ENCODE measurements at regions not wholly inside any gene's neighbourhood (a gene's known extent, or its start where the extent isn't known, plus 50 kb on each side); places are given as distances from the start of the nearest gene placed in this dataset.

DNA sequence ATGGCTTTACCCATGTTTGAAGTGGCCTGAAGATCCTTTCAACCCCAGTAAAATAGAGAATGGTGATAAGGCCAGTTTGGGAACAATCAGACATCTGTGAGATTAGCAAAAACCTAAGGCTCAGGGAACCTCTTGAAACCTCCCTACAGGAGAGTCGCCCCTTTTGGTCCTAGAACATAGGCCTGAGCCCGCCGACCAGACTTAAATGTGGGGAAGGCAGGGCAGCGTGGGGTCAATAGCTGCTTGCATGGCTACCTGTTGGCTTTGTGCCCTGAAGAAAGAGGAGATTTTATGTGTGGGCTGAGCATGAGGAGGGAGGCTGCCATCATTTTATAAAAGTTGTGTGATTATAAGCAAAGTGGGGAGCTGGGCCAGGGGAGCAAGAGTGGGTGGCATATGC, 97.6 kb upstream of the TBX20 start:
- H3K9me3 Mint-ChIP-seq (ENCODE audit: unreplicated experiment): no peaks in the 10 kb centered on the region
- H4K20me1 ChIP-seq (ENCODE audit: insufficient read depth, low read length): no peaks in the 10 kb centered on the region
- peaks cover 9% of the 10 kb centered on the region for H3K4me1 Mint-ChIP-seq (ENCODE audit: low read depth, unreplicated experiment)
- no peaks in the 10 kb centered on the region for H3K36me3 ChIP-seq (ENCODE audit: insufficient read depth, low read length)
- H3K9ac ChIP-seq (ENCODE audit: low read length): no peak overlapping the region
- H2AFZ ChIP-seq (ENCODE audit: low read depth, low read length): no peak overlapping the region
- TF ChIP-seq CTCF (IDR thresholded peaks at IDR 0.05; ENCODE audit: insufficient read depth, low read depth, low read length): no peak
- no peak for TF ChIP-seq EZH2 (IDR thresholded peaks at IDR 0.05; ENCODE audit: insufficient read depth, low read length)
- H3K4me3 Mint-ChIP-seq (ENCODE audit: unreplicated experiment): no peak overlapping the region
- H3K27me3 ChIP-seq (ENCODE audit: insufficient read depth, low read length): no peaks in the 10 kb centered on the region
- no peak for FAIRE-seq
- no peak overlapping the region for H3K4me3 ChIP-seq (ENCODE audit: insufficient read depth, low read depth, low read length)
- no peaks in the 10 kb centered on the region for H3K9me3 ChIP-seq (ENCODE audit: insufficient read depth, low read depth, low read length)
- H3K4me1 ChIP-seq (ENCODE audit: insufficient read depth, low read length): no peaks in the 10 kb centered on the region
- no peak overlapping the region for H3K4me2 ChIP-seq (ENCODE audit: low read length)
- H3K27ac Mint-ChIP-seq (ENCODE audit: unreplicated experiment): no peak overlapping the region
- no peak for DNase-seq (ENCODE audit: low read depth)
- no peaks in the 10 kb centered on the region for H3K36me3 Mint-ChIP-seq (ENCODE audit: low read depth, unreplicated experiment)
- H3K27me3 Mint-ChIP-seq (ENCODE audit: low read depth, unreplicated experiment): peaks cover 14% of the 10 kb centered on the region
- no peak overlapping the region for H3K27ac ChIP-seq (ENCODE audit: low read depth, low read length)
- H3K79me2 ChIP-seq (ENCODE audit: insufficient read depth, low read length): no peaks in the 10 kb centered on the region

DNA sequence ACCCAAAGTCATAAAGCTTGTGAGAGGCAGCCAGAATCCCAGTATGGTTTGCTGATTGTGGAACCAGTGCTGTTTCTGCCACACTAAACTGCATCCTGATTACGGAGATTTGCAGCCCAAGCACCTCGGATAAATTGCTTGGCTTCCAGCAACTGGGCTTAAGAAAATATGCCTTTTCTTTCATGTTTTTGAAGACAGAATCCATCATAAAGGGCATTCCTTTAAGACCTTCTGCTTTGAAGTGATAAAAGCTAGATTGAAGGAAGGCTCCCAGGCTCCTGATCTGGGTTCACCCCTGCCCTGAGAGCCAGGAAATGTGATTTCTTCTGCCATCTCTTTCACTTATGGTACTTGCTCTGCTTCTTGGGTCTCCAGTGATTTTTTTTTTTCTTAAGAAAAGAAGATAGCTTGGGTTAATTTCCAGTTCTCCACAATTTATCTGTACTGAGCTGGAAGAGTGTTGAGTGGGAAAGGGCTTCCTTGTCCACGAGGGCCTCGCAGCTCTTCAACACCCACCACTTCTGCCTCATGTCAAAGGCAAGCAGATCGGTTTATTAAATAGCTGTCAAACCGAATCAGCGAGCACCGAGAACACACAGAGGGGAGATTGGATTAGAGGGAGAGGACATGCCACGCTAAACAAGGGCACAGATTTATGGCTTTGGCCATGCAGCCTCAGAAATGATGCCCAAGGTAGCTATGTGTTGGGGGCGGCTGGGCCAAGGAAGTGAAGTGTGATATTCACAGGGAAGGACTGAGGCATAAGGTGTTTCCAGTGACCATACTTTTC, 94.9 kb upstream of the TBX20 start:
- Mint-ChIP-seq H3K9me3 (ENCODE audit: unreplicated experiment) (no peaks in the 10 kb centered on the region), H3K4me3 (ENCODE audit: unreplicated experiment) (no peak overlapping the region), H3K27me3 (ENCODE audit: low read depth, unreplicated experiment) (peaks cover 14% of the 10 kb centered on the region), H3K27ac (ENCODE audit: unreplicated experiment) (no peak overlapping the region), H3K4me1 (ENCODE audit: low read depth, unreplicated experiment) (peaks cover 9% of the 10 kb centered on the region), H3K36me3 (ENCODE audit: low read depth, unreplicated experiment) (no peaks in the 10 kb centered on the region)
- Histone ChIP-seq H3K27me3 (ENCODE audit: insufficient read depth, low read length) (no peaks in the 10 kb centered on the region), H3K4me2 (ENCODE audit: low read length) (no peak overlapping the region), H2AFZ (ENCODE audit: low read depth, low read length) (no peak overlapping the region), H3K4me3 (ENCODE audit: insufficient read depth, low read depth, low read length) (no peak overlapping the region), H3K4me1 (ENCODE audit: insufficient read depth, low read length) (no peaks in the 10 kb centered on the region), H3K9ac (ENCODE audit: low read length) (no peak overlapping the region), H3K9me3 (ENCODE audit: insufficient read depth, low read depth, low read length) (no peaks in the 10 kb centered on the region), H3K79me2 (ENCODE audit: insufficient read depth, low read length) (no peaks in the 10 kb centered on the region), H3K36me3 (ENCODE audit: insufficient read depth, low read length) (no peaks in the 10 kb centered on the region), H3K27ac (ENCODE audit: low read depth, low read length) (no peak overlapping the region), H4K20me1 (ENCODE audit: insufficient read depth, low read length) (no peaks in the 10 kb centered on the region)
- no peak for TF ChIP-seq CTCF (IDR thresholded peaks at IDR 0.05; ENCODE audit: insufficient read depth, low read depth, low read length)
- TF ChIP-seq EZH2 (IDR thresholded peaks at IDR 0.05; ENCODE audit: insufficient read depth, low read length): no peak
- no peak for DNase-seq (ENCODE audit: low read depth)
- no peak for FAIRE-seq

DNA sequence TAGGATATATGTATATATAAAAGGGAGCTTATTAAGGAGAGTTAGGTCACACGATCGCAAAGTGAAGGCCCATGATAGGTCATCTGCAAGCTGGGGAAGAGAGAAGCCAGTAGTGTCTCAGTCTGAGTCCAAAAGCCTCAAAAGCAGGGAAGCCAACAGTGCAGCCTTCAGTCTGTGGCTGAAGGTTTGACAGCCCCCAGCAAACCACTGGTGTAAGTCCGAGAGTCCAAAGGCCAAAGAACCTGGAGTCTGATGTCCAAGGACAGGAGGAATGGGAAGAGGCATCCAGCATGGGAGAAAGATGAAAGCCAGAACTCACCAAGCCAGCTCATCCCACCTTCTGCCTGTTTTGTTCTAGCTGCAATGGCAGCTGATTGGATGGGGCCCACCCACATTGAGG, 88.9 kb upstream of the TBX20 start:
- no peaks in the 10 kb centered on the region for H3K36me3 Mint-ChIP-seq (ENCODE audit: low read depth, unreplicated experiment)
- H3K9me3 Mint-ChIP-seq (ENCODE audit: unreplicated experiment): peaks cover 3% of the 10 kb centered on the region
- H3K4me3 Mint-ChIP-seq (ENCODE audit: unreplicated experiment): no peak overlapping the region
- Histone ChIP-seq H3K27ac (ENCODE audit: low read depth, low read length) (no peak overlapping the region), H3K27me3 (ENCODE audit: insufficient read depth, low read length) (no peaks in the 10 kb centered on the region), H3K9me3 (ENCODE audit: insufficient read depth, low read depth, low read length) (no peaks in the 10 kb centered on the region), H3K4me2 (ENCODE audit: low read length) (no peak overlapping the region), H4K20me1 (ENCODE audit: insufficient read depth, low read length) (no peaks in the 10 kb centered on the region), H3K4me3 (ENCODE audit: insufficient read depth, low read depth, low read length) (no peak overlapping the region), H3K4me1 (ENCODE audit: insufficient read depth, low read length) (no peaks in the 10 kb centered on the region), H3K79me2 (ENCODE audit: insufficient read depth, low read length) (no peaks in the 10 kb centered on the region), H3K9ac (ENCODE audit: low read length) (no peak overlapping the region), H3K36me3 (ENCODE audit: insufficient read depth, low read length) (no peaks in the 10 kb centered on the region), H2AFZ (ENCODE audit: low read depth, low read length) (no peak overlapping the region)
- H3K4me1 Mint-ChIP-seq (ENCODE audit: low read depth, unreplicated experiment): peaks cover 4% of the 10 kb centered on the region
- peaks cover 13% of the 10 kb centered on the region for H3K27me3 Mint-ChIP-seq (ENCODE audit: low read depth, unreplicated experiment)
- DNase-seq (ENCODE audit: low read depth): no peak
- no peak overlapping the region for H3K27ac Mint-ChIP-seq (ENCODE audit: unreplicated experiment)
- no peak for TF ChIP-seq CTCF (IDR thresholded peaks at IDR 0.05; ENCODE audit: insufficient read depth, low read depth, low read length)
- no peak for TF ChIP-seq EZH2 (IDR thresholded peaks at IDR 0.05; ENCODE audit: insufficient read depth, low read length)
- FAIRE-seq: no peak
